Breast epithelium (tissue), 3 donors: ENCODE measurements at regions not wholly inside any gene's neighbourhood (a gene's known extent, or its start where the extent isn't known, plus 50 kb on each side); places are given as distances from the start of the nearest gene placed in this dataset.
"Not testable (repeated sequence)": the region's sequence is repeated elsewhere in the genome, so short reads cannot be mapped to it uniquely, and the experiment has no call there.

Experiments used
- POLR2A ChIP-seq: fragments of 450-650 bp; IDR thresholded peaks from one replicate; pipeline ENCODE4 v1.6.1; 2016; ENCODE audit warnings: antibody characterized with exemption, mild to moderate bottlenecking, moderate library complexity
- POLR2AphosphoS5 ChIP-seq, 3 donors: sonication (generic); formaldehyde crosslinking; IDR thresholded peaks; one replicate each; pipeline ENCODE4 v1.6.1; 2017; ENCODE audit warnings: antibody characterized with exemption in 3 of 3
- TF ChIP-seq, protein P1 (sequence below), 3 donors: fragments of 450-650 bp; IDR thresholded peaks; one replicate each; pipeline ENCODE4 v1.5.1; 2016 to 2017; ENCODE audit warnings: antibody characterized with exemption in 3 of 3, mild to moderate bottlenecking in 3 of 3, moderate library complexity in 3 of 3

DNA sequence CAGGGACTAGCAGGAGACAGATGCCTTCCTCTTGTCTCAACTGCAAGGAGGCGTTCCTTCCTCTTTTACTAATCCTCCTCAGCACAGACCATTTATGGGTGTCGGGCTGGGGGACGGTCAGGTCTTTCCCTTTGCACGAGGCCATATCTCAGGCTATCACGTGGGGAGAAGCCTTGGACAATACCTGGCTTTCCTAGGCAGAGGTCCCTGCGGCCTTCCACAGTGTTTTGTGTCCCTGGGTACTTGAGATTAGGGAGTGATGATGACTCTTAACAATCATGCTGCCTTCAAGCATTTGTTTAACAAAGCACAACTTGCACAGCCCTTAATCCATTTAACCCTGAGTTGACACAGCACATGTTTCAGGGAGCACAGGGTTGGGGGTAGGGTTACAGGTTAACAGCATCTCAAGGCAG, 1238.6 kb downstream of the OLFM4 start:
- TF ChIP-seq, protein P1, sequence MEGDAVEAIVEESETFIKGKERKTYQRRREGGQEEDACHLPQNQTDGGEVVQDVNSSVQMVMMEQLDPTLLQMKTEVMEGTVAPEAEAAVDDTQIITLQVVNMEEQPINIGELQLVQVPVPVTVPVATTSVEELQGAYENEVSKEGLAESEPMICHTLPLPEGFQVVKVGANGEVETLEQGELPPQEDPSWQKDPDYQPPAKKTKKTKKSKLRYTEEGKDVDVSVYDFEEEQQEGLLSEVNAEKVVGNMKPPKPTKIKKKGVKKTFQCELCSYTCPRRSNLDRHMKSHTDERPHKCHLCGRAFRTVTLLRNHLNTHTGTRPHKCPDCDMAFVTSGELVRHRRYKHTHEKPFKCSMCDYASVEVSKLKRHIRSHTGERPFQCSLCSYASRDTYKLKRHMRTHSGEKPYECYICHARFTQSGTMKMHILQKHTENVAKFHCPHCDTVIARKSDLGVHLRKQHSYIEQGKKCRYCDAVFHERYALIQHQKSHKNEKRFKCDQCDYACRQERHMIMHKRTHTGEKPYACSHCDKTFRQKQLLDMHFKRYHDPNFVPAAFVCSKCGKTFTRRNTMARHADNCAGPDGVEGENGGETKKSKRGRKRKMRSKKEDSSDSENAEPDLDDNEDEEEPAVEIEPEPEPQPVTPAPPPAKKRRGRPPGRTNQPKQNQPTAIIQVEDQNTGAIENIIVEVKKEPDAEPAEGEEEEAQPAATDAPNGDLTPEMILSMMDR (IDR thresholded peaks at IDR 0.05), result not testable (repeated sequence)
- TF ChIP-seq POLR2A; POLR2AphosphoS5 (IDR thresholded peaks at IDR 0.05): not testable (repeated sequence)
